ENCODE measurements at regions not wholly inside any gene's neighbourhood (a gene's known extent, or its start where the extent isn't known, plus 50 kb on each side); places are given as distances from the start of the nearest gene placed in this dataset.

- TF ChIP-seq, protein P1, sequence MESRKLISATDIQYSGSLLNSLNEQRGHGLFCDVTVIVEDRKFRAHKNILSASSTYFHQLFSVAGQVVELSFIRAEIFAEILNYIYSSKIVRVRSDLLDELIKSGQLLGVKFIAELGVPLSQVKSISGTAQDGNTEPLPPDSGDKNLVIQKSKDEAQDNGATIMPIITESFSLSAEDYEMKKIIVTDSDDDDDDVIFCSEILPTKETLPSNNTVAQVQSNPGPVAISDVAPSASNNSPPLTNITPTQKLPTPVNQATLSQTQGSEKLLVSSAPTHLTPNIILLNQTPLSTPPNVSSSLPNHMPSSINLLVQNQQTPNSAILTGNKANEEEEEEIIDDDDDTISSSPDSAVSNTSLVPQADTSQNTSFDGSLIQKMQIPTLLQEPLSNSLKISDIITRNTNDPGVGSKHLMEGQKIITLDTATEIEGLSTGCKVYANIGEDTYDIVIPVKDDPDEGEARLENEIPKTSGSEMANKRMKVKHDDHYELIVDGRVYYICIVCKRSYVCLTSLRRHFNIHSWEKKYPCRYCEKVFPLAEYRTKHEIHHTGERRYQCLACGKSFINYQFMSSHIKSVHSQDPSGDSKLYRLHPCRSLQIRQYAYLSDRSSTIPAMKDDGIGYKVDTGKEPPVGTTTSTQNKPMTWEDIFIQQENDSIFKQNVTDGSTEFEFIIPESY (IDR thresholded peaks at IDR 0.05; ENCODE audit: borderline replicate concordance, low read depth), result no peak
- no peak for TF ChIP-seq EP300 (IDR thresholded peaks at IDR 0.05; ENCODE audit: borderline replicate concordance in 1 of 2, low read depth in 1 of 2, low read length in 1 of 2)
- TF ChIP-seq, protein P2, sequence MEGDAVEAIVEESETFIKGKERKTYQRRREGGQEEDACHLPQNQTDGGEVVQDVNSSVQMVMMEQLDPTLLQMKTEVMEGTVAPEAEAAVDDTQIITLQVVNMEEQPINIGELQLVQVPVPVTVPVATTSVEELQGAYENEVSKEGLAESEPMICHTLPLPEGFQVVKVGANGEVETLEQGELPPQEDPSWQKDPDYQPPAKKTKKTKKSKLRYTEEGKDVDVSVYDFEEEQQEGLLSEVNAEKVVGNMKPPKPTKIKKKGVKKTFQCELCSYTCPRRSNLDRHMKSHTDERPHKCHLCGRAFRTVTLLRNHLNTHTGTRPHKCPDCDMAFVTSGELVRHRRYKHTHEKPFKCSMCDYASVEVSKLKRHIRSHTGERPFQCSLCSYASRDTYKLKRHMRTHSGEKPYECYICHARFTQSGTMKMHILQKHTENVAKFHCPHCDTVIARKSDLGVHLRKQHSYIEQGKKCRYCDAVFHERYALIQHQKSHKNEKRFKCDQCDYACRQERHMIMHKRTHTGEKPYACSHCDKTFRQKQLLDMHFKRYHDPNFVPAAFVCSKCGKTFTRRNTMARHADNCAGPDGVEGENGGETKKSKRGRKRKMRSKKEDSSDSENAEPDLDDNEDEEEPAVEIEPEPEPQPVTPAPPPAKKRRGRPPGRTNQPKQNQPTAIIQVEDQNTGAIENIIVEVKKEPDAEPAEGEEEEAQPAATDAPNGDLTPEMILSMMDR (IDR thresholded peaks at IDR 0.05), result no peak
- no peak for TF ChIP-seq POLR2AphosphoS5 (IDR thresholded peaks at IDR 0.05; ENCODE audit: low read depth, low read length)
- no peak for TF ChIP-seq GABPA (IDR thresholded peaks at IDR 0.05; ENCODE audit: low read depth)
- no peak for TF ChIP-seq NRF1 (IDR thresholded peaks at IDR 0.05; ENCODE audit: low read depth, low read length)
- TF ChIP-seq MXI1 (IDR thresholded peaks at IDR 0.05; ENCODE audit: low read depth, low read length), result no peak
- no peak for TF ChIP-seq SMC3 (IDR thresholded peaks at IDR 0.05; ENCODE audit: low read depth, low read length)
- no peak for TF ChIP-seq RAD21 (IDR thresholded peaks at IDR 0.05; ENCODE audit: low read length)
Measured at GRCh38 chr7:41570766-41571165, 132.1 kb downstream of the INHBA start.

All from SK-N-SH (cell line).